NCI-H82 (cell line): ENCODE measurements at regions not wholly inside any gene's neighbourhood (a gene's known extent, or its start where the extent isn't known, plus 50 kb on each side); places are given as distances from the start of the nearest gene placed in this dataset.
A peak's percentile ranks its signal among the peaks of the same experiment; 100 is the strongest.

Source experiments
- DNase-seq: peaks from one replicate; lab custom pipeline; 2025; lab: John Stamatoyannopoulos, UW

GRCh38 chr15:53400986-53401385 is 358.5 kb downstream of the WDR72 start:
- DNase-seq = no peak

GRCh38 chr15:53397041-53397616 is 362.3 kb downstream of the WDR72 start:
- no peak for DNase-seq

- no peak for DNase-seq
Observed at GRCh38 chr15:53395871-53396270, 363.6 kb downstream of the WDR72 start.

GRCh38 chr15:53390549-53390948 is 368.9 kb downstream of the WDR72 start:
- DNase-seq = no peak

- DNase-seq = no peak
Observed at GRCh38 chr15:53389271-53390037, 370.0 kb downstream of the WDR72 start.

- peak; percentile 57 for DNase-seq
Observed at GRCh38 chr15:53384417-53384816, 375.0 kb downstream of the WDR72 start.

GRCh38 chr15:53378096-53378800 is 381.2 kb downstream of the WDR72 start:
- peak; percentile 97 for DNase-seq

GRCh38 chr15:53367740-53368139 is 391.7 kb downstream of the WDR72 start:
- no peak for DNase-seq

- no peak for DNase-seq
Observed at GRCh38 chr15:53360881-53361280, 398.6 kb downstream of the WDR72 start.

- no peak for DNase-seq
Observed at GRCh38 chr15:53359038-53359437, 400.4 kb downstream of the WDR72 start.

GRCh38 chr15:53354874-53355273 is 404.6 kb downstream of the WDR72 start:
- DNase-seq = no peak

GRCh38 chr15:53351373-53351772 is 408.1 kb downstream of the WDR72 start:
- peak; percentile 7 for DNase-seq

- DNase-seq = no peak
Observed at GRCh38 chr15:53346583-53346982, 412.9 kb downstream of the WDR72 start.

GRCh38 chr15:53331328-53332190 is 427.9 kb downstream of the WDR72 start:
- DNase-seq = no peak

GRCh38 chr15:53328341-53328740 is 431.1 kb downstream of the WDR72 start:
- DNase-seq = no peak

- no peak for DNase-seq
Observed at GRCh38 chr15:53324061-53324460, 435.4 kb downstream of the WDR72 start.

- DNase-seq = no peak
Observed at GRCh38 chr15:53323191-53323590, 436.3 kb downstream of the WDR72 start.

GRCh38 chr15:53320816-53321215 is 438.6 kb downstream of the WDR72 start:
- DNase-seq = peak; percentile 9

- no peak for DNase-seq
Observed at GRCh38 chr15:53312707-53313106, 446.8 kb downstream of the WDR72 start.

- DNase-seq = no peak
Observed at GRCh38 chr15:53310709-53311108, 448.8 kb downstream of the WDR72 start.

GRCh38 chr15:53307952-53308624 is 451.4 kb downstream of the WDR72 start:
- no peak for DNase-seq

- no peak for DNase-seq
Observed at GRCh38 chr15:53305554-53305953, 453.9 kb downstream of the WDR72 start.
